ELF-1 (cell line): ENCODE measurements at regions not wholly inside any gene's neighbourhood (a gene's known extent, or its start where the extent isn't known, plus 50 kb on each side); places are given as distances from the start of the nearest gene placed in this dataset.

Source experiments
- DNase-seq: peaks from one replicate; pipeline ENCODE4 v3.0.0-alpha.2; 2016; ENCODE audit warnings: low read depth, low spot score

GRCh38 chr20:40168981-40169620 is 519.9 kb downstream of the MAFB start:
- DNase-seq: no peak

GRCh38 chr20:40161391-40161790 is 527.6 kb downstream of the MAFB start:
- DNase-seq: no peak

GRCh38 chr20:40160097-40160550 is 528.9 kb downstream of the MAFB start:
- peak; percentile 86 for DNase-seq

GRCh38 chr20:40159276-40159675 is 529.8 kb downstream of the MAFB start:
- no peak for DNase-seq

- no peak for DNase-seq
Measured at GRCh38 chr20:40156600-40157317, 532.3 kb downstream of the MAFB start.

- DNase-seq: no peak
Measured at GRCh38 chr20:40154514-40154913, 534.5 kb downstream of the MAFB start.

- DNase-seq: no peak
Measured at GRCh38 chr20:40148886-40149285, 540.1 kb downstream of the MAFB start.

- no peak for DNase-seq
Measured at GRCh38 chr20:40146071-40146470, 543.0 kb downstream of the MAFB start.

GRCh38 chr20:40144581-40144980 is 544.5 kb downstream of the MAFB start:
- no peak for DNase-seq

- DNase-seq: no peak
Measured at GRCh38 chr20:40134176-40134575, 554.9 kb downstream of the MAFB start.

- DNase-seq: no peak
Measured at GRCh38 chr20:40120827-40121226, 568.2 kb downstream of the MAFB start.

- DNase-seq: no peak
Measured at GRCh38 chr20:40111282-40111681, 577.8 kb downstream of the MAFB start.

GRCh38 chr20:40110311-40110831 is 578.7 kb downstream of the MAFB start:
- no peak for DNase-seq

GRCh38 chr20:40109136-40109535 is 579.9 kb downstream of the MAFB start:
- DNase-seq: no peak

- DNase-seq: no peak
Measured at GRCh38 chr20:40108321-40108720, 580.7 kb downstream of the MAFB start.

GRCh38 chr20:40104959-40105358 is 584.1 kb downstream of the MAFB start:
- DNase-seq: no peak

GRCh38 chr20:40103420-40103819 is 585.6 kb downstream of the MAFB start:
- no peak for DNase-seq

GRCh38 chr20:40101560-40101959 is 587.5 kb downstream of the MAFB start:
- no peak for DNase-seq

GRCh38 chr20:40100261-40100660 is 588.8 kb downstream of the MAFB start:
- no peak for DNase-seq

- no peak for DNase-seq
Measured at GRCh38 chr20:40090236-40090635, 598.8 kb downstream of the MAFB start.

- no peak for DNase-seq
Measured at GRCh38 chr20:40087496-40087895, 601.5 kb downstream of the MAFB start.

- no peak for DNase-seq
Measured at GRCh38 chr20:40085513-40085912, 603.5 kb downstream of the MAFB start.

GRCh38 chr20:40082436-40082835 is 606.6 kb downstream of the MAFB start:
- no peak for DNase-seq
